ENCODE measurements at regions not wholly inside any gene's neighbourhood (a gene's known extent, or its start where the extent isn't known, plus 50 kb on each side); places are given as distances from the start of the nearest gene placed in this dataset.

DNA sequence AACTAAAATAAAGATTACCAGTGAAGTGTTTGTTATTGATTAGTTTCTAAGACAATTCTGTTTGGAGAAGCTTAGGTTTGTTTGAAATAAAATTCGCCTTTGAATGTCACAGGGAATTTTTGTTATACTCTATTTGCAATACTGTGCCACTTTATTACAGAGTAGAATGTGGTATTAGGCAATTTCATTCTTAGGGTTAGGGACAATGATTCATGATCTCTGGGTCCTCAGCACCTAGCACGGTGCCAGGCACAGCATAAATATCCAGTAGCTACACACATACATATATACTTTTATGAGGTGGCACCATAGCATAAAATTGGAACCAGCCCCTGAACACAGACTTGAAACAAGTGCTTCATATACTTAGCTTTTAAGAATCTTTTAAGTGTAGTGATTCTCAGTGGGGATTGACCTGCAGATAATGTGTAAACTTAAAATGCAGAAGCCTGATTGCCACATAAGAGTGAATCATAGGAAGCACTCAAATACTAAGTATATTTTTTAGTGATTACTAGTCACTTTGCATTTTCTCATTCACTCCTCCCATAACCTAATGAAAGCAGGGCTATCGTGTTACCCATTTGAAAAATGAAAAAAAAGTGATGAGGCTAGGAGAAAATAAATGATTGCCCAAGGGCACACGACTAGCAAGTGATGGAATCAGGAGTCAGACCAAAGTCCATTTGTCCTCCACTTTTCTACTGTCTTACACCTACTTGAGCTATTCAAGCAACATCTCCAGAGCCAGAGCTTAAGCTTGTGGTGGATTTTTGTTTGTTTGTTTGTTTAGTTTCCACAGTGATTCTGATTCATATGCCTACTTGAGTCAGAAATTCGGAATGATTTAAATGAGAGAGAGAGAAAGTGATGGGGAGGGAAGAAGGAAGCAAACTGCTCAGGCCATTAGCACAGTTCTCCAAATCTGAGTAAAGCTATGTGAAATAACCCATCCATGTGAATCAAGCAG, 366.0 kb upstream of the FGF13 start:
- POLR2A ChIA-PET, result no interaction called here
- H3K9me3 Mint-ChIP-seq, result no peaks in the 10 kb centered on the region
- DNase-seq, result no peak
- H3K4me1 Mint-ChIP-seq, result no peaks in the 10 kb centered on the region
- no peak overlapping the region for H3K4me3 Mint-ChIP-seq
- H3K27ac Mint-ChIP-seq, result no peak overlapping the region
- no peaks in the 10 kb centered on the region for H3K36me3 Mint-ChIP-seq
- no peak for ATAC-seq (ENCODE audit: low read depth)
- no peaks in the 10 kb centered on the region for H3K27me3 Mint-ChIP-seq

DNA sequence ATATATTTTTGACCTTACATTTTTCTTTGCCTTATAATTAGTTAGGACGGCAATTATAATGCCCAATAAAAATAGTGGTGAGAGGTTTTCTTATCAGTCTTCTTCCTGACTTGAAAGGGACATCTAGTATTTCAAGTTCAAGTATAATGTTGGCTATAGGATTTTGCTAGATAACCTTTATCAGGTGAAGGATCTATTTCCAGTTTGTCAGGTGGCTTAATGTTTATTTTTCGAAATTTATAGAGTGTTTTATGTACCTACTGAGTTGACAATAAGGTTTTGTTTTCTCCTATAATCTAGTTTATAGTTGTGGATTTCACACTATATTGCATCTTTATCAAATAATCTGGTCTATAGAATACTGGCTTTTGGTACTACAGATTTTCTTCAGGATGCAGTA, 351.8 kb upstream of the FGF13 start:
- H3K4me1 Mint-ChIP-seq, result no peaks in the 10 kb centered on the region
- no peak for ATAC-seq (ENCODE audit: low read depth)
- no peaks in the 10 kb centered on the region for H3K9me3 Mint-ChIP-seq

DNA sequence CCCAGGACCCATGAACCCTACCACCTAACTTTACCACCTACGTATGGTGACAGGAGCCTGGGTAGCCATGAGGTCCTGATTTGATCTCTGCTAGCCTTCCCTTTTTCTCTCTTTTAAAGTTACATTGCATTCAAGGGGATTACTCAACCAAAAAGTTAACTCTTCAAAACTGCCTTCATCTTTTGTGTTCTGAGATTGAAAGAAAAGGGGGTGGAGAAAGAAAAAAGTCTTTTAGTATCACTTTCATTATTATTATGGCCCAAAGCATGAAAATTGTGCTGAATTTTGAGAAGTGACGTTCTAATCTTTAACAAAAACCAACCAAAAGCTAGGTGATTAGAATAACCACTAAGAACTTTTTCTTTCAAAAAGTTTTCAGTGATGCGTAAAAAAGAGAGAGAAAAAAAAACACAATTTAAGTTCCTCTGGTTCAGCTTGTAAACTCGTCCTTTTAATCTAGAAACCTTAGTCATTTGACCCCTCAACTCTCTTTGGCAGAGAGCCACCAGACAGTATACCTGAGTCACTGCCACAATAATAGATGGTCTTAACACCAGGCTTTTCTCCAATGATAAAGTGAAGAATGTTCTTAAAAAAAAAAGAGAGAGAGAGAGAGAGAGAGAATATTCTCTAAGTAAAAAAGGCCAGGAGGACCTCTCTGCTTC, 347.4 kb upstream of the FGF13 start:
- no peak overlapping the region for H3K4me3 Mint-ChIP-seq
- H3K4me1 Mint-ChIP-seq, result no peaks in the 10 kb centered on the region
- POLR2A ChIA-PET, result no interaction called here
- H3K27ac Mint-ChIP-seq, result no peak overlapping the region
- H3K9me3 Mint-ChIP-seq, result peaks cover 2% of the 10 kb centered on the region
- no peaks in the 10 kb centered on the region for H3K27me3 Mint-ChIP-seq
- no peaks in the 10 kb centered on the region for H3K36me3 Mint-ChIP-seq
- DNase-seq, result no peak
- no peak for ATAC-seq (ENCODE audit: low read depth)

More for the DNA sequence above, 351.8 kb upstream of the FGF13 start:
- no peak for DNase-seq
- no peaks in the 10 kb centered on the region for H3K36me3 Mint-ChIP-seq
- POLR2A ChIA-PET, result no interaction called here
- H3K4me3 Mint-ChIP-seq, result no peak overlapping the region
- H3K27me3 Mint-ChIP-seq, result no peaks in the 10 kb centered on the region
- no peak overlapping the region for H3K27ac Mint-ChIP-seq

DNA sequence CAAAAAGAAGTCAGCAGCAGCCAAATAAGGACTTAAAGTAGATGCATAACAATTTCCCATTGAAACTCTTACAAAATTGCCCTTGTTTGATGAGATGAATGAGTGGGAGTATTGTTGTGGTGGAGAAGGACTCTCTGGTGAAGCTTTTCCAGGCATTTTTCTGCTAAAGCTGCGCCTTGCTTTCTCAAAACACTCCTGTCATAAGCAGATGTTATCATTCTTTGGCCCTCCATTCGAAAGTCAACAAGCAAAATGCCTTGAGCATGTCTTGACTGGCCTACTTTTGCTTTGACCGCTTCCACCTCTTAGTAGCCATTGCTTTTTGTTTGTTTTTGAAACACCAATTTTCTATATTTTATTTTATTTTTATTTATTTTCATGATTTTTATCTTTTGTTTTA, 340.9 kb upstream of the FGF13 start:
- POLR2A ChIA-PET, result no interaction called here
- no peaks in the 10 kb centered on the region for H3K36me3 Mint-ChIP-seq
- DNase-seq, result no peak
- H3K27ac Mint-ChIP-seq, result no peak overlapping the region
- H3K9me3 Mint-ChIP-seq, result peaks cover 2% of the 10 kb centered on the region
- no peaks in the 10 kb centered on the region for H3K27me3 Mint-ChIP-seq
- ATAC-seq (ENCODE audit: low read depth), result no peak
- no peaks in the 10 kb centered on the region for H3K4me1 Mint-ChIP-seq
- no peak overlapping the region for H3K4me3 Mint-ChIP-seq

DNA sequence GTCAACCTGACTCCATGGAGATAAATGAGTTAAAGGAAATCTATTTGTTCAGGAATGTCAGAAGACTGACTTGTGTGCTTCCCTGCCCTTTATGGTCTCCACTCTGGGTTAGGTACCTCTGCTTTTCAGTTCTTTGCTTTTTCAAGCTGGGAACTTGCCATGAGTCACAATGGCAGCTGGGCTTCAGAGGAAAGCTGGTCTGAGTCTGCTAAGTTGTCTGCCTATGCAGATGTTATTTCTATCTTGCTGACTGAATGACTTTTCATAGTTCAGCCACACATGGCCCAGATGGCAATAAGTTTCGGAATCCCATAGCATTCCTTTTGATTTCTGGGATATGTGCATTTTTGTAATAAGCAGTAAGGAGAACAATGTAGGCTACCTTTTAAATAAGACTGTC, 337.9 kb upstream of the FGF13 start:
- no peak for DNase-seq
- Mint-ChIP-seq H3K27ac (no peak overlapping the region), H3K9me3 (no peaks in the 10 kb centered on the region), H3K4me1 (no peaks in the 10 kb centered on the region), H3K36me3 (no peaks in the 10 kb centered on the region), H3K27me3 (no peaks in the 10 kb centered on the region), H3K4me3 (no peak overlapping the region)
- ATAC-seq (ENCODE audit: low read depth), result no peak
- POLR2A ChIA-PET, result no interaction called here

DNA sequence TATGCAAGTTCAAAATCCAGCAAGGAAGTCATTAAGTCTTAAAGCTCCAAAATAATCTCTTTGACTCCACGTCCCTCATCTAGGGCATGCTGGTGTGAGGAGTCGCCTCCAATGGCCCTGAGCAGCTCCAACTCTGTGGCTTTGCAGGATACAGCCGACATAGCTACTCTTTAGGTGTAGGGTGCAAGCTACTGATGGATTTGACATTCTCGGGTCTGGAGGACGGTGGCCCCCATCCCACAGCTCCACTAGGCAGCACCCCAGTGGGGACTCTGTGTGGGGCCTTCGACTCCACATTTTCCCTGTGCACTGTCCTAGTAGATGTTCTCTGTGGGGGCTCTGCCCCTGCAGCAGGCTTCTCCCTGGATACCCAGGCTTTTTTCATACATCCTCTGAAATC, 333.2 kb upstream of the FGF13 start:
- Mint-ChIP-seq H3K4me3 (no peak overlapping the region), H3K36me3 (no peaks in the 10 kb centered on the region), H3K27ac (no peak overlapping the region), H3K27me3 (no peaks in the 10 kb centered on the region), H3K4me1 (no peaks in the 10 kb centered on the region), H3K9me3 (no peaks in the 10 kb centered on the region)
- DNase-seq (no peak), ATAC-seq (ENCODE audit: low read depth) (no peak)
- POLR2A ChIA-PET, result no interaction called here

DNA sequence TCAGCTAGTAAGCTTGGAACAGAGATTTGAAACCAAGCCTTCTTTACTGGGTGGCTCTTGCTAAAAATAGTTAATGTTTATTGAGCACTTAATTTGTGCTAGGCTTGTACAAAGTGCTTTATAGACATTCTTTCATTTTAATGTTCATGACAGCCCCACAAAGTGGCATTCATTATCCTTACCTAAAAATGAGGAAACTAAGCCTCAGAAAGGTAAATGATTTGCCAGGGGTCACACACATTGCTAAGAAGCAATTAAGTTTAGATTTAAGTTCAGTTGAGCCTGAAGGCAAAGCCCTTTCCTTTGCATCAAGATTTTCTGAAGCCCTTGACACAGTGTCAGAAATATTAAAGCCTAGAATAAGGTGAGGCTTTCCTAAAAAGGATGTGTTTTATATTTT, 327.5 kb upstream of the FGF13 start:
- no peaks in the 10 kb centered on the region for H3K9me3 Mint-ChIP-seq
- POLR2A ChIA-PET, result no interaction called here
- H3K4me3 Mint-ChIP-seq, result no peak overlapping the region
- H3K4me1 Mint-ChIP-seq, result no peaks in the 10 kb centered on the region
- no peak for ATAC-seq (ENCODE audit: low read depth)
- H3K36me3 Mint-ChIP-seq, result no peaks in the 10 kb centered on the region
- no peak overlapping the region for H3K27ac Mint-ChIP-seq
- no peak for DNase-seq
- H3K27me3 Mint-ChIP-seq, result no peaks in the 10 kb centered on the region

DNA sequence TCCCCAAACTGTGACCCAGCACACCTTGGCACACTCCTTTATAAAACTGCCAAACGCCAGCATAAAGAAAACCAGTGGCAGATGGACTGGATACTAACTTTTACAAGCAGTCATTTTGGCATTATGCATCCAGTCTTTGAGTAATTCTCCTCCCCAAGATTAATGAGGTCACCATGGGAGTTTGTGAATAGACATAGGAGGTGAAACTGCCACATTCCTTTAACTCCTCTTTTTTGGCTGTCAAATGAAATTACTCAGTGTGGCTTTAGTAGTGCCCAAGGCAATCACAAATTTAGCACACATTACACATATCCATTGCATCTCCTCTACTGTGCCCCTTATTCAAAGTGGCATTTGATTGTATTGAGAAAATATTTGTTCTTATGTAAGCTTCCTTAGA, 315.3 kb upstream of the FGF13 start:
- ATAC-seq (ENCODE audit: low read depth) (no peak), DNase-seq (no peak)
- POLR2A ChIA-PET, result no interaction called here
- no peak overlapping the region for H3K27ac Mint-ChIP-seq
- H3K4me3 Mint-ChIP-seq, result no peak overlapping the region
- no peaks in the 10 kb centered on the region for H3K27me3 Mint-ChIP-seq
- no peaks in the 10 kb centered on the region for H3K36me3 Mint-ChIP-seq
- no peaks in the 10 kb centered on the region for H3K4me1 Mint-ChIP-seq
- no peaks in the 10 kb centered on the region for H3K9me3 Mint-ChIP-seq

DNA sequence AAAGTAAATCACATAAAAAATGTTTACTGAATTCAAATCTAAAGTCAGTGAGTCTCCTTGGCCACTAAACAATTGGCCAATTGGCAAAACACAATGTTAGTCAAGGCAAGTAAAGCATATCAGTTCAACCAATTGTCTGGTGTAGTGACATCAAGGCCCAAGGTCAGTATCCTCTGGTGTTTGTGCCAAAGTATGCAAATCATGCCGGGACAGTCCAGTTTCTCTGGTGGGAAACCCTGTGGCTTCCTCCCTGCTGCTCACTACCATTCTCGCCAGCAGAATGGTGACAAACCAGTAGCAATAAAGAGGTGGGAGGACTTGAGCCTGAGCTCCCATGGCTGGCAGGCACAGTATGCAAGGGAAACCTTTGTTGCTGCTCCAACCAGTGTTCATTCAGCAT, 314.9 kb upstream of the FGF13 start:
- Mint-ChIP-seq H3K9me3 (no peaks in the 10 kb centered on the region), H3K27me3 (no peaks in the 10 kb centered on the region), H3K27ac (no peak overlapping the region), H3K36me3 (no peaks in the 10 kb centered on the region), H3K4me1 (no peaks in the 10 kb centered on the region), H3K4me3 (no peak overlapping the region)
- ATAC-seq (ENCODE audit: low read depth) (no peak), DNase-seq (no peak)
- POLR2A ChIA-PET, result no interaction called here

DNA sequence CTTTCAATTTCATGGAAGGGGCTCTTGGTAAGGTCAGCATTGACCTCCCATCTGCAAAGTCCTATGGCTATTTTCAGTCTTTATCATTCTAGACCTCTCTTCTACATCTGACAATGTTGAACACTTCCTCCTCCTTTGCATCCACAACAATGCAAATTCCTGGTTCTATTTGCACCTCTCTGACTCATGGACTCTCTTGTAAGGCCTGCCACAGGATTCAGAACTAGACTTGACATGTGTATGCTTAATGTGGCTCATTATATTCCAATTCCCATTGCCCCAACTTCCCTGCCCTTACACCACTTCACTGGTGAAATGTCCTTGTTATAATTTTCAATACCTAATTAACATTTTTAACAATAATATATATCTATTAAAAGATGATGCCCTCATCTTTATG, 314.3 kb upstream of the FGF13 start:
- Mint-ChIP-seq H3K27me3 (no peaks in the 10 kb centered on the region), H3K36me3 (no peaks in the 10 kb centered on the region), H3K27ac (no peak overlapping the region), H3K4me3 (no peak overlapping the region), H3K9me3 (no peaks in the 10 kb centered on the region), H3K4me1 (no peaks in the 10 kb centered on the region)
- DNase-seq, result no peak
- POLR2A ChIA-PET, result no interaction called here
- no peak for ATAC-seq (ENCODE audit: low read depth)

DNA sequence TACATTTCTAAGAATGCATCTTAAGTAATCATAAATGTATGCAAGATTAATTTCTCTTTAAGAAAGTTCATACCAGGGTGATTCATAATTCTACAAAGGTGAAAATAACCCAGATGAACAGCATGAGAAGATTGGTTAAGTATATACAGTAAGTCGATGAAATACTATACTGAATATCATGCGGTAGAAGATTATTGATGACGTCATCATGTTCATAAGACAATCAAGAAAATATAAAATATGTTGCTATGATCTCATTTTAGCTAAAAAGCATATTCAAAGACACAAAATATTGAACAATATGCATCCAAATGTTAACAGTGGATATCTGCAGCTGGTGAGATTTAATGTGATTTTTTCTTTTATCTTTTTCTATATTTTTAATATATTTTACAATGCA, 312.0 kb upstream of the FGF13 start:
- Mint-ChIP-seq H3K4me1 (no peaks in the 10 kb centered on the region), H3K9me3 (no peaks in the 10 kb centered on the region), H3K27me3 (no peaks in the 10 kb centered on the region), H3K27ac (no peak overlapping the region), H3K4me3 (no peak overlapping the region), H3K36me3 (no peaks in the 10 kb centered on the region)
- ATAC-seq (ENCODE audit: low read depth) (no peak), DNase-seq (no peak)
- POLR2A ChIA-PET, result no interaction called here

DNA sequence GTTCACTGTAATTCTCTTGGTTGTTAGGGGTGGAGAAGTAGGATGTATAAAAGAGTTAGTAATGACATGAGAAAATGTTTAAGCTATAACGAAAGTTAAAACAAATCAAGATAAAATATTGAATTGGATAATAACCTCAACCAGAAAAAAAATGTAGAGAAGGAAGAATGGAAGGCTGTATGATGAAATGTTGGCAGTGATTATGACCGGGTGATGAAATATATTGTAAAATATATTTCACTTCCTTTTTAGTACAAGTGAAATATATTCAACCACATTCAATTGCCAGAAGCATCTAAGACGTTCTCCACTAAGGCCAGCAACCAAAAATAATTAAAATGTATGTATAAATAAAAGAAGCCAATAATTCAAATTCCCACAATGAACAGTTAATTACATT, 309.3 kb upstream of the FGF13 start:
- no peaks in the 10 kb centered on the region for H3K27me3 Mint-ChIP-seq
- H3K27ac Mint-ChIP-seq, result no peak overlapping the region
- H3K9me3 Mint-ChIP-seq, result no peaks in the 10 kb centered on the region
- ATAC-seq (ENCODE audit: low read depth), result no peak
- no peaks in the 10 kb centered on the region for H3K36me3 Mint-ChIP-seq
- no peak for DNase-seq
- no peaks in the 10 kb centered on the region for H3K4me1 Mint-ChIP-seq
- POLR2A ChIA-PET, result no interaction called here
- H3K4me3 Mint-ChIP-seq, result no peak overlapping the region

DNA sequence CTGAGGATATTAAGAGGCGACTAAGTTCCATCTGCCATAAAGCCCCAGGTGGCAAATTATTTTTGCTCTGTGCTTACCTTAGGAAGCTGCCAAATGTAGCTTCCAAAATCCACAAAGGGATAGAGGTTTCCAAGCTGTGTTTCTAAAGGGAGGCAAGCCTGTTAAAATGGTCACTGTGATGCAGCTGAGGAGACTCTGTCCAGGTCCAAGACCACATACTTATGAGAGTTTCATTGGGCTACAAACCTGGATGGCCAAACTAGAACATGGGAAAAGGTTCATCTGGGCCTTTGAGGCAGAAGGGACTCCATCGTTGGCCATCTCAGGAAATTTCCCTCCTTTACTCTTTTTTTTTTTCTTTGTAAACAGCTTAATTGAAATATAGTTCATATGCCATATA, 306.9 kb upstream of the FGF13 start:
- Mint-ChIP-seq H3K36me3 (no peaks in the 10 kb centered on the region), H3K9me3 (peaks cover 2% of the 10 kb centered on the region), H3K27me3 (no peaks in the 10 kb centered on the region), H3K27ac (no peak overlapping the region), H3K4me1 (no peaks in the 10 kb centered on the region), H3K4me3 (no peak overlapping the region)
- DNase-seq (no peak), ATAC-seq (ENCODE audit: low read depth) (no peak)
- POLR2A ChIA-PET, result no interaction called here

DNA sequence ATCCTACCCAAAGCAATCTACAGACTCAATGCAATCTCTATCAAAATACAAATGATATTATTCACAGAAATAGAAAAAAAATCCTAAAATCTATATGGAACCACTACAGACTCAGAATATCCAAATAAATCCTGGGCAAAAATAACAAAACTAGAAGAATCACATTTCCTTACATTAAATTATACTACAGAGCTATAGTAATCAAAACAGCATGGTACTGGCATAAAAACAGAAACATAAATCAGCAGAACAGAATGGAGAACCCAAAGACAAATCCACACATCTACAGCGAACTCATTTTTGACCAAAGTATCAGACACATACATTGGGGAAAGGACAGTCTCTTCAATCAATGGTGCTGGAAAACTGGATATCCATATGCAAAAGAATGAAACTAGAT, 304.1 kb upstream of the FGF13 start:
- ATAC-seq (ENCODE audit: low read depth) (no peak), DNase-seq (no peak)
- Mint-ChIP-seq H3K9me3 (peaks cover 6% of the 10 kb centered on the region), H3K27me3 (no peaks in the 10 kb centered on the region), H3K27ac (no peak overlapping the region), H3K4me3 (no peak overlapping the region), H3K4me1 (no peaks in the 10 kb centered on the region), H3K36me3 (no peaks in the 10 kb centered on the region)
- POLR2A ChIA-PET, result no interaction called here

Measured in activated naive CD8-positive, alpha-beta T cell treated with anti-CD3 and anti-CD28 coated beads, Interleukin-2, amount 10 ng/mL, durations not matched to agents 7 days and 5 days (primary cell).